Mammary epithelial cell (primary cell): ENCODE measurements at regions not wholly inside any gene's neighbourhood (a gene's known extent, or its start where the extent isn't known, plus 50 kb on each side); places are given as distances from the start of the nearest gene placed in this dataset.

ENCODE experiments used
- CTCF ChIP-seq, 2 donors: IDR thresholded peaks in 1 of 2; conservative IDR thresholded peaks in 1 of 2; 2 replicates each; pipeline ENCODE4 v1.5.1; 2011 to 2012; ENCODE audit warnings: inconsistent platforms in 2 of 2, low read length in 2 of 2, mild to moderate bottlenecking in 2 of 2, control low read depth in 1 of 2, low read depth in 1 of 2; ENCODE audit not compliant: insufficient read depth in 1 of 2; ENCODE audit errors: extremely low read depth in 1 of 2
- EZH2 ChIP-seq: IDR thresholded peaks from 2 replicates; pipeline ENCODE4 v1.6.1; 2012; ENCODE audit warnings: low read length, inconsistent platforms, borderline replicate concordance

- TF ChIP-seq CTCF (conservative IDR thresholded peaks at IDR 0.05 in 1 of 2, IDR thresholded peaks at IDR 0.05 in 1 of 2; ENCODE audit: extremely low read depth in 1 of 2, insufficient read depth in 1 of 2, low read depth in 1 of 2, low read length in 2 of 2) (no peak), EZH2 (no peak)
Observed at GRCh38 chr21:35682904-35683549, 377.3 kb downstream of the SETD4 start.
